PC-9 (cell line): ENCODE measurements at regions not wholly inside any gene's neighbourhood (a gene's known extent, or its start where the extent isn't known, plus 50 kb on each side); places are given as distances from the start of the nearest gene placed in this dataset.

Experiments used
- CTCF ChIP-seq: fragments of 200-600 bp; sonication (generic); conservative IDR thresholded peaks from 2 replicates; pipeline ENCODE4 v1.6.1; 2017; ENCODE audit warnings: mixed run types, antibody characterized with exemption, mild to moderate bottlenecking, moderate library complexity
- EZH2 ChIP-seq: fragments of 200-600 bp; sonication (generic); IDR thresholded peaks from 2 replicates; pipeline ENCODE4 v1.8.0; 2017; ENCODE audit warnings: antibody characterized with exemption, low read depth

DNA sequence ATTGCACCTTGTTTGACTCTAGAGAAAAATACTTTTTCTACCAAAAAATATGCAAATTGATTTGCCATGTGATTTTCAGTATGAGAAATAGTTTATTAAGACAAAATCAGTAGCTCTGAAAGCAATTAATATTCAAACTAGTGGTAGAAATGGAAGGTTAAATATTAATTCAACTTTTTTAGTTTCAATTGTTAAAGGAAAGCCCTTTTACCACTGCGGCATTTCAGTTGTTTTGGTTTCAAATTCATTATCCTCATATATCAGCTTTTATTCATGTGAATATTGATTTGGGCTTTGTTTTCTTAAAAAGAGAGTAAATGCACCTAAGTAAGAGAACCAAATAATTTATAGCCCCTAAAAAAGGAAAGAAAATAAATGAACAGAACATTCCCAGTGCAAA lies 660.6 kb upstream of the CHD1 start:
- no peak for TF ChIP-seq CTCF
- no peak for TF ChIP-seq EZH2
